ENCODE measurements at regions not wholly inside any gene's neighbourhood (a gene's known extent, or its start where the extent isn't known, plus 50 kb on each side); places are given as distances from the start of the nearest gene placed in this dataset.
"Not testable (repeated sequence)": the region's sequence is repeated elsewhere in the genome, so short reads cannot be mapped to it uniquely, and the experiment has no call there.

DNA sequence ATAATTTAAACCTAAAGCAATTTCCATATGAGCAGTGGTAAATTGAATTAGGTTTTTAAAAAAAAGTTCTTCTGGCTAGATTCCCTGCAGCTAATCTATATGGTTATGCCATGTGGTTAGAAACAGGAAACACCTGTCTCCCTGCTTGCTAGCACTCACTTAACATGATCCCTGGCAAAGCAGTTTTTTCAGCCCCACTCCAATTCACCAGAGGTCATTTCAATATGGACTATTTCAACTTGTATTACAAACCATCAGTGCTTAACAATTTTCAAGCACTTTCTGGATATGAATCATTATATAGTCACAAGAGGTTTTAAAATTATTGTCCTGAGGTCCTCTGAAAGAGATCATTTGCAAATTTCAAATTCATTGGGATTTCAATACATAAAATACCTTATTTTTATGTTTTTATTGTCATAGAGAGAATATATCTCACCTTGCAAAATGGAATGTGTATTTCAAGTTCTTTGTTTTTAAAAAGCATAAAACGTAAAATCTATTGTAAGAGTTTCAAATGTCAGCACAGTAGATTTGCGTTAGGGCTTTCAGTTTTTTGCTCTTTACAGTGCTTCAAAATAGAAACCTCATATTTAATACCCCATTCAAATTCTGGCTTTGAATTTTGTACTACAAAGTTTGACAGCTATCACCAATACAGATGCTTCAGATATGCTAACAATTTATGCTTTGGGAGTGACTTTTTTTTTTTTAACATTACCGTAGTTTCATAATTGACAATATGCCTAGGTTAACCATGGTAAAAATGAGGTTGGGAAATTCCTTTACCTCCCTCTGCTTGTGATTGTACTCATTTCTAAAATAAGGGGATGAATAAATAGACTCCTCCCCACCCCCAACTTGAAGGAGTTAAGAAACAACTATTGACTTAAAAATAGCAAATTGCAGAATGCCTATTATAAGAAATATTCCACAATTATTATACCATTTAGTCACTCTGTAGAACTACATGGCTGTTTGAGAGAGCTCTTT lies 117.5 kb upstream of the HGF start:
- no peak for DNase-seq

DNA sequence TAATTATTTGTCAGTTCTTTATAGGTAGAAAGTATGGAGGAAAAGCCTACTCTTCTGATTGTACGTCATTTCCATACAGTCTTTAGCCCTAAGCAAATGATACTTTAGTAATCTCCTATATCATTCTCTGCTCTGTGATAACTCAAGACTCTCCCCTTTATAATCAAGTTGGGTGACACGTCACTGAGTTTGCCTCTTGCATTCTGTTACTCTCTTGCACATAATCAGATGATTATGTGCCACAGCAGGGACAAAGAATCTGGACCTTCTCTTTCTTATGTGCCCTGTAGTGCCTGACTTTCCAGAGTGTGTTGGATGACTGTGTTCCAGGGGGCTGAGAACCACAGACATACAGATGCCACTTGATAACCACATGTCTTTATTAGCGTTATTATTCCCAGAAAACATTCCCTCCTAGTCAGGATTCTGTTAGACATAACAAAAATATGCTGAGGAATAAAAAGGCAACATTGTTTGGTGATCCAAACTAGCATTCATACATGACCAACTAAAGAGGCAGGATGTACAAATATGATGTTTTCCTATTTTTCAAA lies 116.4 kb upstream of the HGF start:
- no peak for DNase-seq

DNA sequence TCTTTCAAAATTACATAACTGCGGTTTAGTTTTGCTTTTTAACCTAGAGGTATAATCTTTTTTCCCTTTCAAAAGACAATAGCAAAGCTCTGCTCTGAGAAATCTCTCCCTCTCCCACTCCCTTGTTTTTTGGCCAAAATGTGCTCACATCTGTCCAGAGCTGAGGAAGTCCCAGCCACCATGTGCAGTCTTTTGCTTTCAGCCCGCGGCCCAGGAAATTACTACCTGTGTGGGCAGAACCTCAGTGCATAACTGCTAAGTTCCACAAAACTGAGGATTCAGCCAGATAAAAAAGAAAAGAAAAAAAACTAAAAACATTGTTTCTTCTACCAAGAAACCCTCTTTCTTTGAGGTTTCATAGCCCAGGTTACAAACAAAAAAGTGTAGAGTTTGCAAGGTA lies 115.0 kb upstream of the HGF start:
- DNase-seq: no peak

DNA sequence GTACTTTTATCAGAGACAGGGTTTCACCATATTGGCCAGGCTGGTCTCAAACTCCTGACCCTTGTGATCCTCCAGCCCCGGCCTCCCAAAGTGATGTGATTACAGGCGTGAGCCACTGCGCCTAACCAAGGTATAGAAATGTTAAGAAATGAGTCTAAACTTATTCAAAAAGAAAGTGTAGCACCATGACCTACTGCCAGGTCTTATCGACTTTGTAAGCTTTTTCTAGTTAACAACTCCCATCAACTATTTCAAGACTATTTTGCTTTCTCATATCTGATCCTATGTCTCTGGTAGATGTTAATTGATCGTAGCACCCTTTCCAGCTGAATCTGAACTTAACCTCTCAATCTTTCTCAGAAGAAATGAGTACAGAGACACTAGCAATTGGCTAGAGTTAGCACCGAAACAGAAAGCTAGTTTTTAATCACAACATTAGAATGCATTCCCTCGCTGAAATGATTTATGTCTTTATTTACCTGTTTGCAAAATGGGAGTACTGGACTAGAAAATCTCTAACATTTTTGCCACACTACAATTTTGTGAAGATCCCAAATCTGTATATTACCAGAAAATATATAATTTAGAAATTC lies 114.0 kb upstream of the HGF start:
- DNase-seq: no peak

DNA sequence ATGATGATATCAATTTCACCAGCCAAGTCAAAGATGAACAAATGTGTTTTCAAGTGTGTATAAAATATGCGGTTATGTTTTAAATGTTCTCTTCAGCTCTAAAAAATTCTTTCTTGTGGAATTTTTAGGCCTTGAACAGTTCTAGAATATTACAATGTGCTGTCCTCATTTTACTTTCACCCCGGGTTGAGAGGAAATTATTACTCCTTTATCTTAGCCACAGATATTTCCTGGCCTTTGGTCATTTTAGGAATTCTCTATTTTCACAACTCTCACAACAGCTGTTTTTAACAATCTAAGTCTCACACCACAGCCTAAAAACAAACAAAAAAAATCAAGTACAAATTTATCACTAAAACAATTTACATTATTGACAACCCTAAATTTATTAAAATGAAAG lies 112.2 kb upstream of the HGF start:
- no peak for DNase-seq

DNA sequence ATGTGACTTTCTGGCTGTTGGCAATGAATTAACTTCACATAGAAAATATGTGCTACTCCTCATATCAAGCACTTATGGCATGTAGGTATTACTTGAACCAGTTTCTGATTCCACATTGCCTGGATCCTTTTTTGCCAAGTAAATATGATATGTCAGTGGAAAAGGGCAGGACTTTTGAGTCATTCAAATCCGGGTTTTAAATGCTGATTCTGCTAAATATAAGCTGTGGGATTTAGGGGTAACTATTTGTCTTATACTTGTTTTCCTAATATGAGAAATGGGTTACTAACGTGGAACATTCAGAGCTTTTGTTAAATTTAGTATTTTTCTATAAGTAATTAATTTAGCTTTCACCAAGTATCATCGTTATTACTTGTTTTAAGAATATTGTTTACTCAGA lies 108.0 kb upstream of the HGF start:
- no peak for DNase-seq

DNA sequence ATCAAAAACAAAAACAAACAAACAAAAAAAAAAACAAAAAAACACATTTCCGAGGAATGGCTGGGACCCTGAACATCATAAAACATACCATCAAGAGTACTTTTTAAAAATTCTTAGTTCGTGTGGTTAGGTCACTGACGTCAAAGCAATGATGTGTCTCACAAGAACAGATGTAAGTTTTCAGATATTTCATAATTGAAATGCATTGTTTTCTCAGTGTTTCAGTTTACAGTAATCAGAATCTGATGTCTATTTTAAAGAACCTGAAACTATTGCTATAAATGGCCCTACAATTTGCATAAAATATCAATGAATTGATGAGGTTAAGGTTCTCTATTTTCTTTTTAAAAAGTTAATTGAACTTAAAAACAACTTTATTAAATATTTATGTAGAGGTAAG lies 103.7 kb upstream of the HGF start:
- no peak for DNase-seq

DNA sequence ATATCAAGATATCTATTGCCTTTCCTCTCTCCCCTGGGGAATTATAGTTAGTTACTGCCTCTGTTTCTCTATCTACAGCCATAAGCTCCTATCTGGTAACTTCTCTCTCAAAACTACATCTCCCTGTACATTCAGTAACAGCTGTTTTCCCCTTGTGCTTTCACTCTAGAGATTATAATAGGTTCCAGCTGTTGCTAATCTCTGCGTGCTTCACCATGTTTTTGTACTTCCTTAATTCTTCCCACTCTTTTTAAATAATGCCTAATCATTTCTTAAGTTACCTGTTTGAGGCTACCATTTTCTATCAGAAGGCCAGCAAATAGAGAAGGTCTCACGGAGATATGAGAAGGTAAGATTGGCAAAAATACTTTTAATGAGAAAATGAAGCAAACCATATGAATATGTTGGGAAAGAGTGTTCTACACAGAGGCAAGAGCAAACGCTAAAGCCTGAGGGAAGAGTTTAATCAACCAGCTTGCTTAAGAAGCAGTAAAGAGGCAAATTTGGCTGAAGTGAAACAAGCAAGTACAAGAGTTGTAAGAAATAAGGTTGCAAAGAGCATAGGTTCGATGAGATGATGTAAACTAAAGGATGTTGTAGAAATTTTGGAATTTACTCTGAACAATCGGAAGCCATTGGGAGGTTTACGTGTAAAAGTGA lies 101.9 kb upstream of the HGF start:
- peak; percentile 11 for DNase-seq

DNA sequence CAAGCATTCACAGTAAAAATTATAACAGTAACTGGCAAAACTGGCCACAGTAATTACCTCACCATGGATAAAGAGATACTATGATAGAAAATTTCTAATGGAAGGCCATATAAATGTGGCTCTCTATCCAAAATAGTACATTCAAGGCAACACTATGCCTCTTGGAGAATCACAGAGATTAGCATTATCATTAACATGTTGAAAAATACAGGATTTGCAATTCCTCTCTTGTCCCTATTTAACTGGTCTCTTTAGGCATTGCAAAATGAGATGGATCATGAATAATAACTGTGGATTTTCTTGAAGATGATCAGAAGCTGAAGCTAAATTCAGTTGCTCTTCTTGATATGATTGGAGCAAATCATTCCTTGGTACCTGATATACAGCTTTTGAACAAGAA lies 100.8 kb upstream of the HGF start:
- DNase-seq: no peak

DNA sequence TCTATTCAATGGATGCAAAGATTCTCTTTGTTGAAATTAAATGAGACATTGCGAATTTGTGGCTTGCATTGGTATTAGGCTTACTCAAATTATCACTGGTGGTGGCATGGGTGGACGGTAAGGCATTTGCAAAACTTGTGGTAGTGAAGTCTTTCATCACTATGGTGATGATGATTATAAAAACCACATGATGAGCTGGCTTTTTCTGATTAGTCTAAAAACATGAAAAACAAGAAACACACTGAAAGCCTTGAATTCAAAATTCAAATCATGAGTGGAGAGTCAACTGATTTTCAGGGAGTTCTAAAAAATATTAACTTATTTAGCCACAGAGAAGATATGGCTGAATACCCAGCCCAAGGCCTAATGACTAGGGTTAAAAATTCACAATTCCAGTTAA lies 99.8 kb upstream of the HGF start:
- no peak for DNase-seq

DNA sequence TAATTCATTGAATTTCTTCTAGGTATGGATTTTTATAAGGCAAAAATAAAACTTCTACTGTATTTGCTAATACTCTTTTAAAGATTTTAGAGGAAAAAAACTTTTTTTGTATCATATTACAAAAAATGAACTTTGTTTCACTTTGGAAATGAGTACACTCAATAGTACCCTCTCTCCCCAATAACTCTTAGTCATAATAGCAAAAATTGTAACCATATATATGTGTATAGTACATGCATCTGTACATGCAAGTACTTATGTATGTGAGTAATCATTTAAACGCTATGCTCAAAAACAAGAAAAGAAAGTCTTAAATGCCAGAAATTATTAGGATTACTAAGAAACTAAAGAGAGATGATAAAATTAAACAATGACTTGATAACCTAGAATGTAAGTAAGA lies 95.9 kb upstream of the HGF start:
- no peak for DNase-seq

DNA sequence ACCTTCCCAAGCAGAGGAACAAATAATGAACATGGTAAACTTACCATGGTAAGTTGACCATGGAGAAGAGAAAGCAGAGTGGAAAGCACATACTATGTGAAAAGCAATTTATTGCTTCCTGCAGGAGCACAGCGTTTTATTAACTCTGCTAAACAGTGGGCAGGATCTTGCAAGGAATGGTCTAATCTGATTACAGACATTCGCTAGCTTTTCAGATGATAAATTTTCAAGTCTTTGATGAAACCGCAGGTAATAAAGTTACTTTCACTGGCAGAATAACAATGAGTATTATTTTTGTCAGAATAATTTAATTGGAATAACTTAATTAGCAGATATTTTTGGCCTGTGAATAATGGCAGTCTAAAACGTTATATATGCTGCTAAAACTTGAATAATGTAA lies 89.6 kb upstream of the HGF start:
- no peak for DNase-seq

DNA sequence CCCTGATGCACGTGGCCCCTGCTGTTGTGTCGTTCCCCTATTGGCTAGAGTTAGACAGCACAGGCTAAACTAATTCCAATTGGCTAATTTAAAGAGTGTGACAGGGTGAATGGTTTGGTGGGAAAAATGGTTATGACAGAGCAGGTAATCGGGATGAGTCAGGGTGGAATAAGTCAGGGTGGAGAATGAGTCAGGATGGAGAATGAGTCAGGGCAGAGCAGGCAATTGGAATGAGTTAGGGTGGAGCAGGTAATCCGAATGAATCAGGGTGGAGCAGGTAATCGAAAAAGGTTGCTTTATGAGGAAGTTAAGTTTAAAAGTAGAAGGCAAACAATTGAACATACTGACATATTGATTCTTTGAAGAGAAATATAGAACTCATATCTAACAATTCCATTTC lies 89.0 kb upstream of the HGF start:
- DNase-seq: not testable (repeated sequence)

DNA sequence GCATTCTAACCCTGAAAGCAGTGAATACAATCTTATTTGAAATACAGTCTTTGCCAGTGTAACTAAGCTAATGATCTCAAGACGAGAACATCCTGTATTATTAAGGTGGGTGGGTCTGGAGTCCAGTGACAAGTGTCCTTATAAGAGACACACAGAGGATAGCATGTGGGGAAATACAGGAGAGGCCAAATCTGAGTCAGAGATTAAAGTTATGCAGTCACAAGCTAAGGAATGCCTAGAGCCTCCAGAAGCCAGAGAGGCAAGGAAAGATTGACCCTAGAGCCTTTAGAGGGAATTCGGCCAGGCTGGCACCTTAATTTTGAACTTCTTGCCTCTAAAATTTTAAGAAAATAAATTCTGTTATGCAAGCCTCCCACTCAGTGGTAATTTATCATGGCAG lies 87.5 kb upstream of the HGF start:
- DNase-seq: no peak

DNA sequence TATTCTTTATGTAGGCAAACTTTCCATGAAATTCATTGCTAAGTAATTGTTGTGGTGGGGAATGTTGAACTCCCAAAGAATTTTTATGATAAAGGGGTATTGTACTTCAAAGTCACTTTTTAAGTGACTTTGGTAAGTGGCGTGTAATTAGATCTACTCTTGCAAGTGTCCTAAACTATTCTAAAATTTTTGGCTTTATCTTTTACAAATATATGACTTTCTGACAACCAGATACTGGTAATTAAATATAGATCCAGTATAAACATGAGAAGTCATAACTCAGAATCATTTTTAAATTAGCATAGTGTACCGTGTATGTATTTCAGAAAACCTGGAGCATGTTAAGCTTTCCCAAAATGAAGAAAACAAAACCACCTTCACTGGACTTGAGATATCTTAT lies 84.7 kb upstream of the HGF start:
- no peak for DNase-seq

DNA sequence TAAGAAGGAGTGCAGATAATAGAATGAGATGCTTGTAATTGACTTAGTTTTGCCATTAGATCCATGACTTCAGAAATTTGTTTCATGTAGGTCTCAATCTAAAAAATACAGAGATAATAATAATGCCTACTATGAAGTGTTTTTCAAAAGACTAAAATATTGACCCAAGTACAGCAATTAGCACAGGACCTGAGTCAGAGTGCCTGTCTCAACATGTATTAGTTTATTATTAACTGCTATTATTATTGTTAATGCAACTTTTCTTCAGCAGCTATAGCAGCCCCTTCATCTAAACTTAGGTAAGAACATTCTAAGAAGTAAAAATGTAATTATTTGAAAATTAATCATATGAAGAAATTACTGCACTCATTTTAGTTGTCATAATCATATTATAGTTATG lies 82.9 kb upstream of the HGF start:
- DNase-seq: no peak

DNA sequence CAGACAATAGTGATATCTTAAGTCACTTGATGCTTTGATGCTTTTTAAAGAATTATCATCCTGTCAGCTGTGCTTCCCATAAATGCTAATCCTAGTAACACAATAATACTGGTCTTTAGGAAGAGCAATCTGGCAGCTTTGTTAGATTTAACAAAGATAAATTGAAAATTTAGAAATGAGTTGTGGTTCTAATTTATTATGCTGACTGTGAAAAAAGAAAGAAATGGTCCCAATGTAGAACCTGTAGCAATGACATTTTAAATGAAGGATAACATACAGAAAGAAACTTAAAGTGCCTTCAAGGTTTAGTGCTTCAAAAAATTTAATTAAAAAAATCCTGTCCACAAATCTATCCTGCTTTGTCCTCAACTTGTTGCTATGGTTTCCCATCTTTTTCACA lies 81.6 kb upstream of the HGF start:
- no peak for DNase-seq

DNA sequence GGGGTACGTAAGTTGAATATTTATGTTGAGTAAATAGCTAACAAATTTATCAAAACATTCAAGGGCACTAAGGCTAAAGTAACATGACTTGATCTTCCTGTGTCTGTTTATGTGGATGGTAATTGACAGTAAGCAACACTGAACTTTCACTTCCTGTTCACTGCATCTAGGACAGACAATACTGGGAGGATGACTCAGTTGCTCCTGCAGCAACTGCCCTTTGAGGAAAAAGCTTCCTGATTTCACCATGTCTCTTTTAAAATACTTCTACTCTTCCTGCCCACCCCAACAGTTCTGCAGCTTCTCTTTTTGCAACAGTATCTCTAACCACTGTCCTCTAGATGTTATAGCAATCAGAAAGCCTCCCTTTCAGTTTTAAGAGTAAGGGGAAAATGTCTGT lies 76.6 kb upstream of the HGF start:
- peak; percentile 1 for DNase-seq

DNA sequence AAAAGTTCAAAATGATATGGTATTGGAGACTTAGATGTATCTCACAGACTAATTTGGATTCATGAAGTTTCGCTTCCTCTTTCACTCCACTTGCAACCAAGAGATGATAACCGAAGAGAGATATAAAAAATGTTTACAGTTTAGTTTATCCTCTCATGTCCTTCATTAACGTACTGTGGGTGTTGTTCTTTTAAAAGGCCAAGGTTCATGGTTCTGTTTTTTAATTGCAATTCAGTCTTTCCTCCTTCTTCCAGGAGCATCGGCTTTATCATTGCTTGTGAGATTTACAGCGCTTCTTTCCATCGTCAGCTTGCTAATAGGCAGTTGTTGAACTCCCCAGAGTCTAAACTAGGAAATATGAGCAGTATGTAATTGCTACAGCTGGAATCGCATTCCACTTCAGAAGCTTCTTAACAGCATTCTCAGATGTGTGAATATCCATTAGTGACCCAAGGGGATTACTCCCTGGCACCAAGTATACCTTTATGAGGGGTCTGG lies 75.9 kb upstream of the HGF start:
- peak; percentile 1 for DNase-seq

DNA sequence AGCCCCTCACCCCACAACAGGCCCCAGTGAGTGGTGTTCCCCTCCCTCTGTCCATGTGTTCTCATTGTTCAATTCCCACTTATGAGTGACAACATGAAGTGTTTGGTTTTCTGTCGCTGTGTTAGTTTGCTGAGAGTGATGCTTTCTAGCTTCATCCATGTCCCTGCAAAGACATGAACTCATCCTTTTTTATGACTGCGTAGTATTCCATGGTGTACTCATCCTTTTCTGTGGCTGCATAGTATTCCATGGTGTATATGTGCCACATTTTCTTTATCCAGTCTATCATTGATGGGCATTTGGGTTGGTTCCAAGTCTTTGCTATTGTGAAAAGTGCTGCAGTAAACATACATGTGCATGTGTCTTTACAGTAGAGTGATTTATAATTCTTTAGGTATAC lies 73.8 kb upstream of the HGF start:
- not testable (repeated sequence) for DNase-seq

DNA sequence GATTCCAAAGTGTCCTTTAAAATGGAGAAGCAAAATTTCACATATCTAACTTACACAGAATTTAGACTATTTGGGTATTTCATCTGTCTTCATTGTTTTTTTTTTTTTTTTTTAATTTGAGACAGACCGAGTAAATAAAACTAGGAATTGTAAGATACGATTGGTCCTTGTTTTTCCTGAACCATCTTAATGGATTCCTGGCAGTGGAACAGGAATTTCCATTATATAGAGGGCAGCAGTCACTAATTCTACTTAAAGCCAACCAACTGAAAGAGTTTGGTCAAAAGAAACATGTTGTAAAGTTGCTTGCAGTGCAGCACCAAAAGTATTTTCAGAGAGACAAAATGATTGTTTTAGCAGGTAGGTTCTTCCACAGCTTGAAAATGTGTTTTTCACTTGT lies 72.5 kb upstream of the HGF start:
- no peak for DNase-seq

DNA sequence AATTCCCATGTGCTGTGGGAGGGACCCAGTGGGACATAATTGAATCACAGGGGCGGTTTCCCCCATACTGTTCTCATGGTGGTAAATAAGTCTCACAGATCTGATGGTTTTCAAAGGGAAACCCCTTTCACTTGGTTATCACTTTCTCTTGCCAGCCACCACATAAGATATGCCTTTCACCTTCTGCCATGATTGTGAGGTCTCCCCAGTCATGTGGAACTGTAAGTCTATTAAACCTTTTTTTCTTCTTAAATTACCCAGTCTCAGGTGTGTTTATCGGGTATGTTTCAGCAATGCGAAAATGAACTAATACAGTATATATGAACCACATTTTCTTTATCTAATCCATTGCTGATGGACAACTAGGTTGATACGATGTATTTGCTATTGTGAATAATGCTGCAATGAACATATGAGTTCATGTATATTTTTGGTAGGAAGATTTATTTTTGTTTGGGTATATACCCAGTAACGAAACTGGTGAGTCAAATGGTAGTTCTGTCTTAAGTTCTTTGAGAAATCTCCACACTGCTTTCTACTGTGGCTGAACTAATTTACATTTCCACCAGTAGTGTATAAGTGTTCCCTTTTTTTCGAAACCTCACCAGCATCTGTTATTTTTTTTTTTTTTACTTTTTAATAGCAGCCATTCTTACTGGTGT lies 70.0 kb upstream of the HGF start:
- no peak for DNase-seq
